Vagina (tissue), 2 donors: ENCODE measurements at regions not wholly inside any gene's neighbourhood (a gene's known extent, or its start where the extent isn't known, plus 50 kb on each side); places are given as distances from the start of the nearest gene placed in this dataset.

ENCODE experiments used
- POLR2A ChIP-seq, 2 donors: fragments of 450-650 bp; IDR thresholded peaks; one replicate each; pipeline ENCODE4 v1.6.1; 2017; ENCODE audit warnings: antibody characterized with exemption in 2 of 2, mild to moderate bottlenecking in 2 of 2, moderate library complexity in 2 of 2
- POLR2AphosphoS5 ChIP-seq, 2 donors: sonication (generic); formaldehyde crosslinking; IDR thresholded peaks; one replicate each; pipeline ENCODE4 v1.9.0; 2017; ENCODE audit warnings: antibody characterized with exemption in 2 of 2, mild to moderate bottlenecking in 2 of 2, low read depth in 1 of 2; ENCODE audit not compliant: insufficient read depth in 1 of 2
- TF ChIP-seq, protein P1 (sequence below), 3 experiments: fragments of 450-650 bp in 2 of 3; fragments of 200-600 bp in 1 of 3; sonication (generic) in 1 of 3; IDR thresholded peaks; one replicate each; pipeline ENCODE4 v1.5.1; 2017 to 2019; ENCODE audit warnings: antibody characterized with exemption in 3 of 3, mild to moderate bottlenecking in 2 of 3, moderate library complexity in 2 of 3

- TF ChIP-seq, protein P1, sequence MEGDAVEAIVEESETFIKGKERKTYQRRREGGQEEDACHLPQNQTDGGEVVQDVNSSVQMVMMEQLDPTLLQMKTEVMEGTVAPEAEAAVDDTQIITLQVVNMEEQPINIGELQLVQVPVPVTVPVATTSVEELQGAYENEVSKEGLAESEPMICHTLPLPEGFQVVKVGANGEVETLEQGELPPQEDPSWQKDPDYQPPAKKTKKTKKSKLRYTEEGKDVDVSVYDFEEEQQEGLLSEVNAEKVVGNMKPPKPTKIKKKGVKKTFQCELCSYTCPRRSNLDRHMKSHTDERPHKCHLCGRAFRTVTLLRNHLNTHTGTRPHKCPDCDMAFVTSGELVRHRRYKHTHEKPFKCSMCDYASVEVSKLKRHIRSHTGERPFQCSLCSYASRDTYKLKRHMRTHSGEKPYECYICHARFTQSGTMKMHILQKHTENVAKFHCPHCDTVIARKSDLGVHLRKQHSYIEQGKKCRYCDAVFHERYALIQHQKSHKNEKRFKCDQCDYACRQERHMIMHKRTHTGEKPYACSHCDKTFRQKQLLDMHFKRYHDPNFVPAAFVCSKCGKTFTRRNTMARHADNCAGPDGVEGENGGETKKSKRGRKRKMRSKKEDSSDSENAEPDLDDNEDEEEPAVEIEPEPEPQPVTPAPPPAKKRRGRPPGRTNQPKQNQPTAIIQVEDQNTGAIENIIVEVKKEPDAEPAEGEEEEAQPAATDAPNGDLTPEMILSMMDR (IDR thresholded peaks at IDR 0.05): no peak
- TF ChIP-seq POLR2AphosphoS5 (IDR thresholded peaks at IDR 0.05; ENCODE audit: insufficient read depth in 1 of 2, low read depth in 1 of 2) (no peak), POLR2A (IDR thresholded peaks at IDR 0.05) (no peak)
Measured at GRCh38 chr4:45596379-45597101, 527.3 kb downstream of the GABRG1 start.
